OCI-LY1 (cell line): ENCODE measurements at regions not wholly inside any gene's neighbourhood (a gene's known extent, or its start where the extent isn't known, plus 50 kb on each side); places are given as distances from the start of the nearest gene placed in this dataset.

ENCODE experiments used
- EZH2 ChIP-seq: fragments of 200-600 bp; sonication (generic), shearing (Covaris generic); IDR thresholded peaks from 2 replicates; pipeline ENCODE4 v1.8.0; 2017; ENCODE audit warnings: borderline replicate concordance, mixed run types, mild to moderate bottlenecking, antibody characterized with exemption, low read length, moderate library complexity, mixed read lengths
- TF ChIP-seq, protein P1 (sequence below): fragments of 200-600 bp; sonication (generic), shearing (Covaris generic); IDR thresholded peaks from 2 replicates; pipeline ENCODE4 v1.5.1; 2017; ENCODE audit warnings: mild to moderate bottlenecking, antibody characterized with exemption, low read length, moderate library complexity, mixed read lengths

DNA sequence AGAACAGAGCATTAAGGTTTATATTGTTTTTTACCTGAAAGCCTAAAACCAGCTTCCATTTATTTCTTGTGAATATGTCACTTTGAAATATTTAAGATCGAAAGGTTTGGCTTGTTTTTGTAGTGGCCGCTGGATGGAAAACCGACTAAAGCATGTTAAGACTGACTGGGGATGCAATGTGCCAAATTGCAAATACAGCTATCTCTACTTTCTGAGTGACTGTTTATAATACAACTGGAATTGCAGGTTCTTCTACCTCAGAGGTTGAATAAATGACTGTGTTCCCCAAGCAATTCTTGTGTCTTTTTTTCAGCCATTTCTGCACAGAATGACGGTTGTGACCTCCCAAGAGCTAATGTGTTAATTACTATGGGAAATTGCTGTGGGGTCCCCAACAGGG, 50.0 kb upstream of the TMTC4 start:
- TF ChIP-seq, protein P1, sequence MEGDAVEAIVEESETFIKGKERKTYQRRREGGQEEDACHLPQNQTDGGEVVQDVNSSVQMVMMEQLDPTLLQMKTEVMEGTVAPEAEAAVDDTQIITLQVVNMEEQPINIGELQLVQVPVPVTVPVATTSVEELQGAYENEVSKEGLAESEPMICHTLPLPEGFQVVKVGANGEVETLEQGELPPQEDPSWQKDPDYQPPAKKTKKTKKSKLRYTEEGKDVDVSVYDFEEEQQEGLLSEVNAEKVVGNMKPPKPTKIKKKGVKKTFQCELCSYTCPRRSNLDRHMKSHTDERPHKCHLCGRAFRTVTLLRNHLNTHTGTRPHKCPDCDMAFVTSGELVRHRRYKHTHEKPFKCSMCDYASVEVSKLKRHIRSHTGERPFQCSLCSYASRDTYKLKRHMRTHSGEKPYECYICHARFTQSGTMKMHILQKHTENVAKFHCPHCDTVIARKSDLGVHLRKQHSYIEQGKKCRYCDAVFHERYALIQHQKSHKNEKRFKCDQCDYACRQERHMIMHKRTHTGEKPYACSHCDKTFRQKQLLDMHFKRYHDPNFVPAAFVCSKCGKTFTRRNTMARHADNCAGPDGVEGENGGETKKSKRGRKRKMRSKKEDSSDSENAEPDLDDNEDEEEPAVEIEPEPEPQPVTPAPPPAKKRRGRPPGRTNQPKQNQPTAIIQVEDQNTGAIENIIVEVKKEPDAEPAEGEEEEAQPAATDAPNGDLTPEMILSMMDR: no peak
- no peak for TF ChIP-seq EZH2
